ENCODE measurements at regions not wholly inside any gene's neighbourhood (a gene's known extent, or its start where the extent isn't known, plus 50 kb on each side); places are given as distances from the start of the nearest gene placed in this dataset.

- DNase-seq (ENCODE audit: low spot score) = no peak
These were observed 168.3 kb upstream of the STXBP5 start for GRCh38 chr6:147035886-147036285.

- DNase-seq (ENCODE audit: low spot score) = no peak
These were observed 166.3 kb upstream of the STXBP5 start for GRCh38 chr6:147037881-147038280.

DNA sequence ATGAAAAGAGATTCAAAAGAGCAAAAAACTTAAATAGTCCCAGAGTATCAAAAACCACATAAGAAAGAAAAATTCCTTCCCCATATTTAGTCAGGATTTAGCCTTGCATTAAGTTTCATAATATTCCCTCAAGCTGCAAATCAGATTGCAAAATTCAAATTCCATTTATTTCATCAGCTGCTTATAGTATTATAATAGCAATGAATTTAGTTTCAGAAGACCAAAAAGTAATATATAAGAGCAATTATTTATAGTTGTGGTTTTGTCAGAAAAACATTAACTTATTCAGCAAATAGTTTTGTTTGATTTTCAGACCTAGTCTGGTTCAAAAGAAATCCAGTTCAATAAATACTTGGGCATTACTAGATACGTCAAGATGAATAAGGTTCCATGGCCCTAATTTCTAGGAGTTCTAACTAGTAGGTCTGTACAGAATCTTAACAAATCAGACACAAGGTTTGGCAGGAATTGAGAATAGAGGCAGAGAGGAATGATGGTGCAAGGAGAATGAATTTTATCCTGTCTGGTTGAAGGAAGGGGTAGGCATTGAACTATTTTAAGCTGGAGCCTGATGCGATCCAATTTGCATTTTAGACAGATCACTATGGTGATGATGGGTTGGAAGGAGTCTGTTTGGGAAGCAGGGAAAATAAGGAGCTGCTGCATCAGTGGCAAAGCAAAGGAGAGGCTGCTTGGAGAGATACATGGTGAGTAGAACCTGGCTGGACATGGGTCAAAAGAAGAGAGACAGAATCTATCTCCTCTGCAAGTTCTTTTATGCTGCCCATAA lies 163.9 kb upstream of the STXBP5 start:
- no peak for DNase-seq (ENCODE audit: low spot score)

DNA sequence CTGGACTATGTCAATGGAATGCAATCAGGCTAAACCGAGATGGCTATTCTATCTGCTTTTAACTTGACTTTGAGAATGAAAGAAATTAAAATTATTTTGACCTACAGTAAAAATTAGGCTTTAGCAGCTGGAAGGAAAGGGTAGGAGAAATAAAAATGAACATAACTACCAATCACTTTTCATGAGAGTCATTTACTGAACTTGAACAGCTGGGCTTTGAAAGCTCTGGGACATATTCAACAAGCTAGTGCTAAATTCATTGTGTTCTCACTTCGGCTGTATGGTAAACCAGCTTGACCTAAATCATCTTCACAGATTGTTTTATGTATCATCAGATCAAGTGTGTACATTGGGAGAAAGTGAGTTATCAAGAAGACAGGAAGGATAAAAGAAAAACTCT lies 161.5 kb upstream of the STXBP5 start:
- no peak for DNase-seq (ENCODE audit: low spot score)

DNA sequence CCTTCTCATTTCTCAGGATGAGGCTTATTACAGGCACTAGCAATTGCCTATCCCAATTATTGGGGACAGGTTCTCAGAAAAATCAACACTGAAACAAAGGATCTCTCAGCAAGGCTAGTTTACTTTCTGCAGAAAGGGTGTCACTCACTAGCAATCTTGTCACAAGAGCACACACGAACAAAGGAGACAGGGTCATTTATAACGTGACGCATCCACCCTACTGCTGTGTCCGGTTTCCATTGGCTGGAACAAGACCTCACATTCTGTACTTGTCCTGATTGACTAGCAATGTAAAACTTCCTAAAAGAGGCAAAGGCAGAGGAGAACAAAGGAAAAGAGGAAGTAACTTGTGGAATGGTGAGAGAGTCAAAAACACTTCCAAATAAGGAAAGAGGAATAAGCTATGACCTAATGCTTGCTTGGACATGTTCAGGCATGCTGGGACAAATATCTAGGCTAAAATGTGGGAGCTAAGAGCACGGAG lies 160.2 kb upstream of the STXBP5 start:
- no peak for DNase-seq (ENCODE audit: low spot score)

- DNase-seq (ENCODE audit: low spot score) = no peak
These were observed 157.9 kb upstream of the STXBP5 start for GRCh38 chr6:147046141-147046877.

GRCh38 chr6:147048930-147049329 lies 155.3 kb upstream of the STXBP5 start:
- DNase-seq (ENCODE audit: low spot score) = no peak

DNA sequence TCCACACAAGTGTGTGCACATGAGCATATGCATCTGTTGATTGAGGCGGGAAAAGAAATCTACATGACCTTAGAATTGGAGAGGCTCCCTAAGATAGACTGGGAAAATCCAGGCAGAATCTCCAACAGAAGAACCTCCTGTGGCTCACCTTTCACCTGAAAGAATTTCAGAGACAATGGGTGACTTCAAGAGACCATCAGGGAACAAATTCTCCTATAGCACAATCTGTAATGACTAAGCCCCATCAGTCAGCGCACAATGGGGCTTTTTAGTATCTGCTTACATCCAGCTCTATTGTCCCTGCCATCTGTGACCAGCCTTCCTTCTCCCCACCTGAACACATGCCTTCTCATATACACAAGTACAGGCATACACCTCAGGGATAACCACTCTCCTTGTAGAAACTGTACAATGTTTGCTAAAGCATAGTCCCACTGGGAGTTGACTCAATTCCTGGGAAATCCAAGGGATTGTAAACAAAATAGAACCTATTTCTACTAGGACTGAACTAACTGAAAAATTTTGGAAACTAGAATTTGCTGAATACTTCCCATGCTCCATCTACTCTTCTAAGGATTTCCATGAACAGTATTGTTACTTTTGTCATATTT lies 150.8 kb upstream of the STXBP5 start:
- no peak for DNase-seq (ENCODE audit: low spot score)

DNA sequence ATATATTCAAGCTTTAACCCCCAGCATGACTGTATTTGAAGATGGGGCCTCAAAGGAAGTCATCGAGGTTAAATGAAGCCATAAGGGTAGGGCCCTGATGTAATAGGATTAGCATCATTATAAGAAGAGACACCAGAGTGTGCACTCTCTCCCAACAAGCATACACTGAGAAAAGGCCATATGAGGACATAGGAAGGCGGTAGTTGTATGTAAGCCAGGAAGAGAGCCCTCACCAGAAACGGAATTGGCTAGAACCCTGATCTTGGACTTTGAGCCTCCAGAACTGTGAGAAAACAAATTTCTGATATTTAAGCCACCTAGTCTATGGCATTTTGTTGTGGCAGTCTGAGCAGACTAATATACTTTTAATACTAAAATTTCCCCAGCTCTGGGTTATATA lies 150.1 kb upstream of the STXBP5 start:
- no peak for DNase-seq (ENCODE audit: low spot score)

- no peak for DNase-seq (ENCODE audit: low spot score)
These were observed 149.3 kb upstream of the STXBP5 start for GRCh38 chr6:147054871-147055270.

DNA sequence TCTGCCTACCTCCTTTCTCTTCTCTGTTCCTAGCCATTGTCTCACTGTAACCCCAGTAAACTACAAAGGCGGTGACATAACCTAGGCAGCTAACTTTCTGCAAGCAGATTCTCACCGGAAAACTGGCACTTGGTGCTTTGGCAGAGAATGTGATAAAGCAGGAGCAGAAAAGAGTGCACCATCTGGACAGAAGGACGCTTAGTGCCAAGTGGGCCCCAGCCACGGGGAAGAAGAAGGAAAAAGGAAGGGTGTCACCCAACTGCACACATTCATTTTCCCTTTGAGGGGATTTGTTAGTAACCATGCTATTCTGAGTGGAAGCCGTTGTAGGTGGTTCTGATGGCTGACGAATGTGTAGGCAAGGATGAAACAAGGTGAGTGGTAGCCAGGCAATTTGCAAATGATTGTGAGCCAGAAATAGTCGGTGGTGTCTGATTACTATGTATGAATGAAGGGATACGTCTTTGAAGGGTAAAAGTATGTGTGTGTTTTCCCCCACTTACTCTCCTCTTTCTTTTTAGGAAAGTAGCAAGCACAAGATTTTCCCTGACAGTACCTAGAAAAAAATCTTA lies 148.3 kb upstream of the STXBP5 start:
- DNase-seq (ENCODE audit: low spot score) = no peak

- no peak for DNase-seq (ENCODE audit: low spot score)
These were observed 147.0 kb upstream of the STXBP5 start for GRCh38 chr6:147057188-147057587.

DNA sequence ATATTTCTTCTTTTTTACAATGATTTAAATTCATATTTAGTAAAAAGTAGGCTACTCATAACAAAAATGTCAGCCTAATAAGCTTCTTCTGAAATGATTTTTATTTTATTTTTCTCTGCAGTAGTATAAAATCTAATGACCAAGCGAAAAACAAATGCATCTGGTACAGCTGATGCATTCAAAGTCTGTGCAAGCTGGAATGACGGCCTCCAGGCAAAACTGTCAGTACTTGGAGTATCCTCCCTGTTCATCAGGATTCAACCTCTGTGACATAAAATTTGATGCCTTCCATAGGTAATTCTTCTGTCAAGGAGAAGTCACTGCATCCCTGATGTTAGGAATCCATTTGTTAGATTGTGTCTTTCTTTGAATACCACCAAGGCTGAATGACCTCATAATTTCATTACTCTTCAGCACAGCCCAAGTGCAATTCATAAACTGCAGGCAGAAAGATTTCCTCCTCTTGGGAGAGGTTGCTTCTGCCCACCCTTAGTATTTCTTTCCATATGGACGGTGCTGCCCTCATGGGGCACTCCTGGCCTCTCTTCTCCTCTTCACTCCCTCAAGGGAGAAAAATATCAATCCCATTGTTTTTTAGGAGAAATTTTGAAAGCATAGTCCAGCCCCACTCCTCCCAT lies 146.4 kb upstream of the STXBP5 start:
- no peak for DNase-seq (ENCODE audit: low spot score)

DNA sequence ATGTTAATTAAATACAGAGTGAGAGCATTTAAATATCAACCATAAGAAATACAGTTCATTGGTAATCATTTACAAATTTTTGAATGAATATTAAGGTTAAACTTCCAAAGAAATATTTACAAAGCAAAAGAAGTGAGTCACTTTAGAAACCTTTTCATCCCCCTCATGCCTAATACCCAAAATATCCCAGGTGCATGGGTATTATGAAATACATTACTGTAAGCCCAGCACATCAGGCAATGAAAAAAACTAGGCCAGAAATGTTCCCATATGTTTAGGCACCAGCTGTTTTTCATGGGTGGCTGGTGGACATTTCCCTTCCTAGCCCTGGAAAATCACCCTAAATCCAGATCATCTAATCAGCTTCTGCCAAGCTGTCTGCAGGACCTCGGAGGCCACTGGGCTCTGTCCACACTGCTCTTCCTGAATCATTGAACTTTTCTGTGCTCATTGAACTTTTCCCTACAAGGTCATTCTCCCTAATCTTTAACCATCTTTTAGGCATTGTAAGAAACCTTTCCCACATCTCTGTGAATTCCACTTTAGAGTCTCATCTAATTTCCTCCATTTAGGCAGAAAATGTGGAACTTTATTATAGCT lies 145.3 kb upstream of the STXBP5 start:
- no peak for DNase-seq (ENCODE audit: low spot score)

DNA sequence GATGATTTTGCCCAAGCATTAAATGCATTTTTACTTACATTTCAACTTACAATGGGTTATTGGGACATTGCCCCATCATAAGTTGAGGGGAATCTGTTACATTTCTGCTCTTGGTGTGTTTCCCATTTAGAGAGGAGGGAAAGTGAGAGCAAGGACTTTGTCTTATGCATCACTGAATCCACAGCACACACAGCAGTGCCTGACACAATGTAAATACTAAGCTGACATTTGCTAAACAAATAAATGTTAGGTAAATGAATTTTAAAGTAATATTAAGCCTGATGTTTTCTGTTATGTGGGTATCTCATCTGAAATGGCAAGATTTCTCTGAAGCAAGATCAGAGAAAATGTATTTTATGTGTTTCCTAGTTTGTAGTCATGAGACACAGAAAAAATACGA lies 143.6 kb upstream of the STXBP5 start:
- no peak for DNase-seq (ENCODE audit: low spot score)

DNA sequence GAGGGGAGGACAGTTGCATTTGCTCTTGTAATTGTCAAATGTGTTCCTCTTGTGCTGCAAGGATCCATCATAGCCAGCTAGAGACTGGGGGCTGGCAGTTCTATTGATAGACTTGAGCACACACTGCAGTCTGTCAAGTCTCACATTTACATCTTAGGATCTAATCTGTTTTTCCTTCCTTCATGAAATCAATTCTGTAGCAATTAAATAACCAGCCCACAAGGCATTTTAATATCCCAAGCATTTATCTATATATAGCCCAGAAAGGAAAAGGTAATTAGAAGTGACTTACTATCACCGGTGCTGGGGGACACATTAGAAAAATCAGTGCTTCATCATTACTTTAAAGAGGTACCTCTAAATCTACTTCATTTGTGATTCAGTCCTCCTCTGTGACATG lies 143.0 kb upstream of the STXBP5 start:
- DNase-seq (ENCODE audit: low spot score) = no peak

GRCh38 chr6:147063469-147064031 lies 140.7 kb upstream of the STXBP5 start:
- no peak for DNase-seq (ENCODE audit: low spot score)

DNA sequence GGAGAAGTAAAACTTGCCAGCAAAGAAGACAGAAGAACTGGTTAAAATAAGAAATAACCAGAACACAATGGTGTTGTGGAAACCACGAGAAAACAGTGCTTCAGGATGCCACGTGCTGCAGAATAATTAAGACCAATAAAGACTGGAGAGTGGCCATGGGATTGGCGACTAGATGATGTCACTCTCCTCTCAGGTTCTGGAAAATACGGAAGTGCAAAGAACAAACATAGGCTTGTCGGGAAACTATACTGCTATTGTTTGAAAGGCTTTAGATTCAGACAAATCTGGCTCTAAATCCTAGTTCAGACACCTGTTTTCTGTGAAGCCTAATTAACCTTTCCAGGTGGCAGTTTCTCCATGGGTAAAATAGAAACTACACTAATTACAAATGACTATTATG lies 138.4 kb upstream of the STXBP5 start:
- no peak for DNase-seq (ENCODE audit: low spot score)

DNA sequence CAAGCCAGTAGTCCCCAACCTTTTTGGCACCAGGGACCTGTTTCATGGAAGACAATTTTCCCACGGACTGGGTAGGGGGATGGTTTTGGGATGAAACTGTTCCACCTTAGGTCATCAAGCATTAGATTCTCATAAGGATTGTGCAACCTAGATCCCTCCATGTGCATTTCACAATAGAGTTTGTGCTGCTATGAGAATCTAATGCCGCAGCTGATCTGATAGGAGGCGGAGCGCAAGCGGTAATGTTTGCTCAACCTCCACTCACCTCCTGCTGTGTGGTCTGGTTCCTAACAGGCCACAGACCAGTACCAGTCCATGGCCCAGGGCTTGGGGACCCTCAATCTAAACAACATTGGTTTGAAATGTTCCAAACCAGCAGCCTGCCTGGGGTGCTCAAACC lies 137.0 kb upstream of the STXBP5 start:
- DNase-seq (ENCODE audit: low spot score) = no peak

DNA sequence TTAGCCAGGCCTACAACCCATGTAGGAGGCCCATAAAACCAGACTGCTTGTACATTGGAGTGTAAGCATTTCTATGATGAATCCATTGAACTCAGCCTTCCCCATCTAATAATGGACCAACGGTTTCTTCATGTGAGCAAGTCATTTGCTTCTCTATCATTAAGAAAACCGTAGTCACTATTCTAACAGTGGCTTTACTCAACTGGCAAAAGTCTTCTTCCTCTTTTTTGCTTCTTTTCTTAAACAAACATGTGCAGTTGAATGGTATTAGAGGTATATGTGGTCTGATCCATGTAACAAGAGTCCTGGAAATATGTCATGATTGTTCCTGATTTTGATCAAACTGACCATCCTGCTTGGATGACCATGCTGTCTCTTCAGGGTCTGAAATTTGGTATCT lies 132.4 kb upstream of the STXBP5 start:
- DNase-seq (ENCODE audit: low spot score) = no peak

- no peak for DNase-seq (ENCODE audit: low spot score)
These were observed 128.8 kb upstream of the STXBP5 start for GRCh38 chr6:147075381-147075780.

DNA sequence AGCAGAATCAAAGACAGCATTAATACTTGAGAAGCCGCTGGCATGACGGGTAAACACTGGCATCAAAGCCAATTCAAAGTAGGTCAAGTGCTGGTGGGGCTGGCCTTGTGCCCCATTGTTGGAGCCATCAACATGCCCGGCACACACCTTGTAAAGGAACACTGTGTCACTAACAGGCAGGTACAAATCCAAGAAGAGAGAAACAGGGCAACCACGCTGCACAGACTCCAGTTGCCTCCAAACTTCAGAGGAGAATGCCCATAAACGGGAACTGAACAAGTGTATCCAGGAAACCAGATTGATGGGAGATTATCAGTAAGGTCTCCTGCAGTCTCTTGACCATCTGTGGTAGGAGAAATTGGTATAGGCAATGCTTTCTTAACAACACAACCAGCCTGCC lies 127.0 kb upstream of the STXBP5 start:
- DNase-seq (ENCODE audit: low spot score) = no peak
